ENCODE measurements at regions not wholly inside any gene's neighbourhood (a gene's known extent, or its start where the extent isn't known, plus 50 kb on each side); places are given as distances from the start of the nearest gene placed in this dataset.
"Not testable (repeated sequence)": the region's sequence is repeated elsewhere in the genome, so short reads cannot be mapped to it uniquely, and the experiment has no call there.

- DNase-seq = no peak
These were observed 124.9 kb upstream of the PRR20G start for GRCh38 chr3:127412578-127413317.

DNA sequence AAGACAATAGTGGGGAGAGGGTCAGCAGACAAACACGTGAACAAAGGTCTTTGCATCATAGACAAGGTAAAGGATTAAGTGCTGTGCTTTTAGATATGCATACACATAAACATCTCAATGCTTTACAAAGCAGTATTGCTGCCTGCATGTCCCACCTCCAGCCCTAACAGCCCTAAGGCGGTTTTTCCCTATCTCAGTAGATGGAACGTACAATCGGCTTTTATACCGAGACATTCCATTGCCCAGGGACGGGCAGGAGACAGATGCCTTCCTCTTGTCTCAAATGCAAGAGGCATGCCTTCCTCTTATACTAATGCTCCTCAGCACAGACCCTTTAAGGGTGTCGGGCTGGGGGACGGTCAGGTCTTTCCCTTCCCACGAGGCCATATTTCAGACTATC lies 124.0 kb upstream of the PRR20G start:
- not testable (repeated sequence) for DNase-seq

DNA sequence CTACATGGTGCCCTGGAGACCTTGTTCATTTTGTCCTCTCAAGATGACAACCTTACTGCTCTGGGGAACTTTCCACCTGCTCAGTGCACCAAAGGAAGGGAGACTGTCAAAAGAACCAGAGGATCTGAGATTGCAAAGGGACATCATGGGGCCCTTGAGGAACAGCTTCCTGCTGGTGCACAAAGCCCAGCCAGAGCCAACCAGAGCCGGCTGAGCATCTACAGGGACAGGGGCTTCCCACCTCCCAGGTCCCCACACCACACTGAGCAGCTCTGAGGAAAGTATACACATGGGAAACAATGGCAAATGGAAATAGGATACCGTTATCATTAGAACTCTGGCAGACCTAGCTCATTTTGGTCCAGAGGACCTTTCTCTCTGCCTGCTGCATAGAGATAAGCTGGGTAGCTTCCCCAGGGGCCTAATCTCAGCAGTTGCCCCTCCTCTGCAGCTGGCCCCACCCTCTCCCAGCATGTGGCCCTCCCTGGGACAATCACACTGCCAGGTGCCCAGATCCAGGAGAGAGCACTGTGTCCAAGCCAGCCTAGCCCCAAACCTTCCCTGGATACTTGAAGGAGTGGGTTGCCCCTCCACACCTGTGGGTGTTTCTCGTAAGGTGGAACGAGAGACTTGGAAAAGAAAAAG lies 123.4 kb upstream of the PRR20G start:
- DNase-seq = no peak

GRCh38 chr3:127410678-127411077 lies 122.8 kb upstream of the PRR20G start:
- DNase-seq = no peak

GRCh38 chr3:127410137-127410488 lies 122.3 kb upstream of the PRR20G start:
- DNase-seq = no peak

- no peak for DNase-seq
These were observed 121.7 kb upstream of the PRR20G start for GRCh38 chr3:127409421-127410136.

GRCh38 chr3:127408684-127409420 lies 121.0 kb upstream of the PRR20G start:
- DNase-seq = no peak

DNA sequence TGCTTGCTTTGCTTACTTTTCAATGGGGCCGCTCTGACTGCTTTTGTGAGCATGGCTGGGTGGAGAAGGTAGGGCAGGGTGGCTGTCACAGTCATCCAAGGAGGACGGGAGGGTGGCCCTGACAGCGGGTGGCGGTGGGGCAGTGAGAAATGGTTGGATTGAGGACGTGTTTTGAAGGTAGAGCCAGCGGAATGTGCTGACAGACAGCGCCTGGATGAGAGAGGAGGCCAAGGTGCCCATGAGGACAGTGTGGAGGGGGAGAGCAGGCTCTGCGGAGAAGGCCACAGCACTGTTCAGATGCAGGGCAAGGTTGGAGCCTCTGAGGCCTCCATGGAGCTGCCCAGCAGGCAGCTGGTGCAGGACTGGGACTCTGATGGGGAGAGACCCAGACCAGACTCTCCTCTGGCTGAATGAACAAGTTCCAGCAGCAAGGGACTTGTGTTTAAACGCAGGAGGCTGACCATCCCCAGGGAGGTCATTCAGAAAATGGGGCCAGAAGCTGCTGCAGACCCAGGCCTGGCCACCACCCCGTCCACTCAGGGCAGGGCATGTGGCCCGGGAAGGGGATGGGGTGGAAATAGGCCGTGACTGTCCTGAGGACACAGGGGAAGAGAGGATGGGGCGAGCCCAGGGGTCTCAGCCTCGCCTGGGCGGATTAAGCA lies 120.3 kb upstream of the PRR20G start:
- DNase-seq = no peak

- no peak for DNase-seq
These were observed 119.4 kb upstream of the PRR20G start for GRCh38 chr3:127407026-127407939.

DNA sequence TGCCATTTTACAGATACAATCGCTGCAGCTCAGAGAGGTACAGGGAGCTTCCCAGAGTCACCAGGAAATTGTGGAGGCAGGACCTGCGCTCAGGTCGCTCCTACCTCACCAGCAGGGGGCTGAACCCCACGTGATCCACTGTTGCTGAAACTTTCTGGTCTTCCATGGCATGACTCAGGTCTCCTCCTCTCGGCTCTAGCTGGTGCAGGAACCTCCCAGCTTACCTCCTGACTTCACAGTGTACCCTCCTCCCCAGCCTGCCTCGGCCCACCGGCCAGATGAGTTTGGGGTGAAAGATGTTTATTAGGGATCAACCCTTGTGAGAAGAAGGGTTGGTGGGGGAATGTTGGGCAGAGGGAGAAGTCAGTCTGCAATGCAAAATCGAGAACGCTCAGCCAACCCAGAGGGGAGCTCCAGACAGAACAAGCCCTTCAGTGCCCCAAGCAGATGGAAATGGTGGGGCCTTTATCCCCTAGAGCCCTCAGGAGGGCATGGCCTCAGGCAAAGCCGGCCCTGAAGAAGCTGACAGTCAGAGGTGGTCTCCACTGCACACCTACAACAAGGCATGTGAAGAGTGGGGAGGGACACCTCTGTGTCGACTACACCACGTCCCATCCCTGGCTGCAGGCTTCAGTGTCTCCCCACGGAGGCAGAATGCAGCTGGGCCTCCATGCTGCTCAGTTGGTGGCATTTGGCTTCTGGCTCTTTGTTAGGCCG lies 118.6 kb upstream of the PRR20G start:
- no peak for DNase-seq

GRCh38 chr3:127405791-127406190 lies 117.9 kb upstream of the PRR20G start:
- no peak for DNase-seq

DNA sequence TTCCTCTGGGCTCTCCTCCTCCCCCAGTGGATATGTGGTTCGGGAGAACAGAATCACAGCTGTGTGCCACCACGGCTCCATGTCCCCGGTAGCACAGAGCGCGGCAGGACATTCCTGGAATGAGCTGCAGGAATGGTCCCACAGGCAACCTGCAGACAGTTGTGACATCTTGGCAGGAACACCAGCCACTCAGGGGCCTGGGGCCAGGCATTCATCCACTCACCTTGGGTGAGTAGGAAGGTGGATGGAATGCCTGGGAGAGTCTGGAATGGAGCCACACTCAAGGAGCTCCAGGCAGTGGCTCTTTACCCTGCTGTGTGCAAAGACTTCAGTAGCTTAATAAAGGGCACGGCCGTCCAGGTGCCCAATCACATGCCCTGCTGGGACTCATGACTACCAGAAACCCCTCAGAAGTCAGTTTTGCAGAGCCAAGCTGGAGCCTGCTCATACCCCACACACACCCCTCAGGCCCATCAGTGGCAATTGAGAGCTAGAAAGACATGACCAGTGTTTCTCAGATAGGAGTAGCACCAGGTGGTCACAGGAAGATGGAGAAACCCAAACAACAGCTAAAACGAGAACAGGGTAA lies 117.3 kb upstream of the PRR20G start:
- DNase-seq = no peak

- peak; percentile 49 for DNase-seq
These were observed 116.6 kb upstream of the PRR20G start for GRCh38 chr3:127404221-127405009.

GRCh38 chr3:127403795-127404194 lies 115.9 kb upstream of the PRR20G start:
- DNase-seq = no peak

- no peak for DNase-seq
These were observed 111.3 kb upstream of the PRR20G start for GRCh38 chr3:127399154-127399553.

DNA sequence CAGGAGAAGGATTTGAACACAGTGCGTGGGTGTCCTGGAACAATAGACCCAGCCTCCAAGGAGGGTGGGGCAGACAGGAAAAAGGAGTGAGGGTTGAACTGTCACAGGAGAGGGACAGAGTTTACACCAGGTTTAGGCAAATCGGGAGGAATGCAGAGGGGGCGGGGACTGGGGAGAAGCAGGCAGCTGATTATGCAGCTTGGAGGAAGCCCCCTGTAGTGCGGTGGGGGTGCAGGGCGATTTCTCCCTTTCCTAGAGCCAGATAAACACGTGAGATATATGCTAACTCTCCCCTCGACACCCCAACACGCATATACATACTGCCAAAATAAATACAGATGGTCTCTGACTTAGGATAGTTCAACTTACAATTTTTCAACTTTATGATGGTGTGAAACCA lies 108.6 kb upstream of the PRR20G start:
- DNase-seq = no peak

GRCh38 chr3:127395663-127396355 lies 108.0 kb upstream of the PRR20G start:
- no peak for DNase-seq

DNA sequence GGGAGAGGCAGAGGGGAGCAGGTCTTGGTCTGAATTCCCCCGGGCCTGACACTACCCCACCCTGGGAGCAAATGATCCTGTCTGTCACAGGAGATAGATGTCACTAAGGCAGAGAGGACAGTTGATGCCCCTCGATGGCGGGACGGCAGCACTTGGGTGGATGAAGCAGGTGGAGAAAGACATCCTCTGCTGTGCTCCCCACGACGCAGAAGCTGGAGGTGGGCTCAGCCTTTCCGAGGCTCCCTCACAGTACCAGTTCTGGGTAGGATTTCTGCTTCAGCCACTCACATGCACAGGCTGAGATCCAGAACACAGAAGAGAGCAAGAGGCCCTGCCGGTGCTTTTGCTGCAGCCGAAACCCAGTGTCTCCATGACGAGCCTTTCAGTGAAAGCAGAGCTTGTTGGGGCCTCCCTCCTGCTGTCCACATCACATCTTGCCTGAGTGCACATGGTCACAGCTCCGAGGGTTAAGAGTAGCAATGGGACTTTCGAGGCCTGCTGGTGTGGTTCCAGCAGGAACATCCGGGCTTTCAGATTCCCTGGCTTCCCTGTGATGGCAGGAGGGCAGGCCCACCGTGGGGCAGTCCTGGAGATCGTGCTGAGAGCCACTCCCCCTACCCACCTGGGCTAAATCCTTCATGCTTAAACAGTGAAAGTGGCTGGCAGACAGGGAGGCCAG lies 107.3 kb upstream of the PRR20G start:
- DNase-seq = no peak

- DNase-seq = no peak
These were observed 106.2 kb upstream of the PRR20G start for GRCh38 chr3:127394031-127394430.

All from NCI-H1105 (cell line).